ENCODE measurements at regions not wholly inside any gene's neighbourhood (a gene's known extent, or its start where the extent isn't known, plus 50 kb on each side); places are given as distances from the start of the nearest gene placed in this dataset.

DNA sequence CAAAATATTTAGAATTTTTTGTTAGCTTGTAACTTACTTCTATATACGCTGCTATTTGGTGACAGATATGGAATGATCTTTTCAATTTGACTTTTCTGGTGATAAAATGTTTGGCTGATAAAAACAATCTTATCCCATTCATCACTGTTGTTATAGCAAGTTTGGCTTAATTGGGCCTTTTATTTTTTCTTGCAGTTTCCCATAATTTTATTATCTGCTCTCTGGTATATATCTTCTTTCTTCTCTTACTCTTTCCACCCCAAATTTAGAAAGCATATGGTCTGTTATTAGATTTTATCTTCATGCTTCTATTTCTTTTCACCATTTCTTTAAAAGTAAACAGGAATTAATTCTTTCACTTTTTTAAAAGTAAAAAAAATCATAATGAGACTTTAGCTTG, 474.4 kb downstream of the TLE1 start:
- 100% methylated on average over 1 of the region's 1 CpG; no CpG with 5 or more reads in 1 of the 2 experiments for WGBS, 2 experiments (ENCODE audit: extremely low coverage in 1 of 2, insufficient coverage in 1 of 2, insufficient read length in 1 of 2, insufficient replicate concordance in 2 of 2, low coverage in 1 of 2, low lambda C conversion rate in 2 of 2, missing lambda C conversion rate in 1 of 2)
- no peaks in the 10 kb centered on the region for H3K79me2 ChIP-seq (ENCODE audit: control insufficient read depth in 1 of 2, insufficient read depth in 2 of 2, low read length in 2 of 2)
- H3K4me2 ChIP-seq (ENCODE audit: insufficient read depth in 1 of 2, low read depth in 2 of 2, low read length in 2 of 2) = no peak overlapping the region
- H3K4ac ChIP-seq (replicated peaks; ENCODE audit: insufficient read length, low read depth, low read length) = no peak overlapping the region
- no peaks in the 10 kb centered on the region; a peak in 2 of 8 replicates for H3K36me3 ChIP-seq (ENCODE audit: control insufficient read depth in 2 of 4, insufficient read depth in 4 of 4, low read length in 3 of 4)
- FAIRE-seq (no peak), DNase-seq (ENCODE audit: low read depth in 1 of 2, low spot score in 2 of 2) (no peak)
- no peak overlapping the region for H3K18ac ChIP-seq (ENCODE audit: extremely low read depth, low read length)
- no peak overlapping the region for H2BK5ac ChIP-seq (ENCODE audit: low read depth, low read length)
- H3K27me3 ChIP-seq (replicated peaks in 1 of 4; ENCODE audit: control insufficient read depth in 3 of 4, extremely low read depth in 1 of 4, insufficient read depth in 3 of 4, low read length in 3 of 4) = no peaks in the 10 kb centered on the region
- H3K23me2 ChIP-seq (ENCODE audit: low read depth, low read length) = no peaks in the 10 kb centered on the region
- no peak overlapping the region for H2AK5ac ChIP-seq (ENCODE audit: low read depth, low read length)
- H2BK12ac ChIP-seq (ENCODE audit: low read depth, low read length) = no peak overlapping the region
- H4K20me1 ChIP-seq (replicated peaks in 1 of 2; ENCODE audit: control insufficient read depth in 1 of 2, insufficient read depth in 2 of 2, low read length in 2 of 2) = no peaks in the 10 kb centered on the region
- no peak overlapping the region for H3K56ac ChIP-seq (replicated peaks; ENCODE audit: insufficient read length, low read depth, low read length)
- H2BK120ac ChIP-seq (replicated peaks; ENCODE audit: low read depth, low read length) = no peak overlapping the region
- H3K9ac ChIP-seq (replicated peaks in 1 of 4; ENCODE audit: extremely low read depth in 1 of 4, low read depth in 3 of 4, low read length in 3 of 4) = no peak overlapping the region
- H4K5ac ChIP-seq (ENCODE audit: insufficient read length, low read depth, low read length) = no peak overlapping the region
- H3K14ac ChIP-seq (ENCODE audit: insufficient read length) = no peak overlapping the region
- H4K91ac ChIP-seq (replicated peaks; ENCODE audit: insufficient read length, low read length) = no peak overlapping the region
- H3K9me3 ChIP-seq (ENCODE audit: insufficient read depth in 2 of 2, low read depth in 1 of 2, low read length in 1 of 2) = peaks cover 11 to 18% of the 10 kb centered on the region in 2 experiments; a peak in 3 of 4 replicates
- no peak overlapping the region for H3K23ac ChIP-seq (ENCODE audit: insufficient read length)
- H3K79me1 ChIP-seq (ENCODE audit: low read depth, low read length) = no peaks in the 10 kb centered on the region
- H3K4me1 ChIP-seq (replicated peaks in 1 of 4; ENCODE audit: control insufficient read depth in 3 of 4, insufficient read depth in 4 of 4, low read length in 3 of 4) = no peaks in the 10 kb centered on the region
- H2AFZ ChIP-seq (ENCODE audit: low read length) = no peak overlapping the region
- POLR2A ChIA-PET (ENCODE audit: partially characterized antibody) = no interaction called here
- H3K4me3 ChIP-seq (ENCODE audit: extremely low read depth in 1 of 4, insufficient read depth in 2 of 4, low read depth in 3 of 4, low read length in 4 of 4) = no peak overlapping the region
- H3K27ac ChIP-seq (ENCODE audit: low read depth, low read length) = no peak overlapping the region
- no peak overlapping the region for H4K8ac ChIP-seq (ENCODE audit: extremely low read depth, insufficient read depth, low read length)
- CTCF ChIA-PET (ENCODE audit: partially characterized antibody) = no interaction called here
- H2BK20ac ChIP-seq (ENCODE audit: low read length) = no peak overlapping the region
- no peak overlapping the region for H2BK15ac ChIP-seq (ENCODE audit: low read length)
- TF ChIP-seq TAF7 (optimal IDR thresholded peaks at IDR 0.05; ENCODE audit: borderline replicate concordance, low read depth, low read length) (no peak), TAF1 (IDR thresholded peaks at IDR 0.05; ENCODE audit: low read depth, low read length) (no peak), EP300 (IDR thresholded peaks at IDR 0.05; ENCODE audit: borderline replicate concordance in 1 of 2, low read depth in 2 of 2, low read length in 2 of 2) (no peak), SIRT6 (IDR thresholded peaks at IDR 0.05; ENCODE audit: low read length) (no peak), E2F6 (IDR thresholded peaks at IDR 0.05) (no peak), SP4 (IDR thresholded peaks at IDR 0.05; ENCODE audit: low read length) (no peak), FOSL1 (IDR thresholded peaks at IDR 0.05; ENCODE audit: insufficient read depth, low read depth, low read length) (no peak), CHD1 (IDR thresholded peaks at IDR 0.05; ENCODE audit: low read depth, low read length) (no peak)
- TF ChIP-seq, protein P1, sequence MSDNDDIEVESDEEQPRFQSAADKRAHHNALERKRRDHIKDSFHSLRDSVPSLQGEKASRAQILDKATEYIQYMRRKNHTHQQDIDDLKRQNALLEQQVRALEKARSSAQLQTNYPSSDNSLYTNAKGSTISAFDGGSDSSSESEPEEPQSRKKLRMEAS (IDR thresholded peaks at IDR 0.05) = no peak
